Skeletal muscle tissue (tissue), 3 donors: ENCODE measurements at regions not wholly inside any gene's neighbourhood (a gene's known extent, or its start where the extent isn't known, plus 50 kb on each side); places are given as distances from the start of the nearest gene placed in this dataset.

Source experiments
- H3K27ac ChIP-seq: one replicate; pipeline ENCODE4 v1.7.0; 2013; ENCODE audit warnings: mild to moderate bottlenecking, low read depth, low read length, inconsistent platforms
- H3K27me3 ChIP-seq, 3 donors: one replicate each; pipeline ENCODE4 v1.7.0; 2013; ENCODE audit warnings: low read length in 3 of 3; ENCODE audit not compliant: control insufficient read depth in 3 of 3, insufficient read depth in 3 of 3
- H3K36me3 ChIP-seq, 3 donors: one replicate each; pipeline ENCODE4 v1.7.0; 2013; ENCODE audit warnings: low read length in 3 of 3; ENCODE audit not compliant: control insufficient read depth in 3 of 3, insufficient read depth in 3 of 3
- H3K4me1 ChIP-seq, 3 donors: one replicate each; pipeline ENCODE4 v1.7.0; 2013; ENCODE audit warnings: low read length in 3 of 3, mild to moderate bottlenecking in 3 of 3; ENCODE audit not compliant: control insufficient read depth in 3 of 3, insufficient read depth in 3 of 3
- H3K4me3 ChIP-seq, 3 donors: one replicate each; pipeline ENCODE4 v1.7.0; 2013; ENCODE audit warnings: low read length in 3 of 3
- H3K9ac ChIP-seq, 3 donors: one replicate each; pipeline ENCODE4 v1.7.0; 2013; ENCODE audit warnings: low read length in 3 of 3, mild to moderate bottlenecking in 3 of 3, moderate library complexity in 2 of 3, low read depth in 1 of 3
- H3K9me3 ChIP-seq, 3 donors: one replicate each; pipeline ENCODE4 v1.7.0; 2013; ENCODE audit warnings: low read length in 3 of 3; ENCODE audit not compliant: control insufficient read depth in 3 of 3
- donor health status: Osteomylitis.

DNA sequence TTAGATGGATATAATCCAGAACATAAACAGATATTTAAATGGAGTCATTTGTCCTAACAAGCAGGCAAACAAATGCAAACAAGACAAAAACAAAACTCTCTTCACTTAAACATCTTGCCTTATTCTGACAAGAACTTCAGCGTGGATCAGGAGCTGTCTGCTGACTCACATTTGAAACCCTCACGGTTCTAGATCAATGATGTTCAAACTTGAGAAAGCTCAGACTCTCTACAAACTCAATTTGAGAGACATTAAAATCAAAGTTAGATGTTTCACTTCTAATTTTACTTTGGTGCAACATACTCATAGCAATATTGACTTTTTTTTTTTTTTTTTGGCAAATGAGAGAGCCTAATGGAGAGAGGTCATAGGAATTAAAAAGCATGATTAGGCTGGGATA lies 362.8 kb upstream of the SLC14A2 start:
- no peaks in the 10 kb centered on the region for H3K9me3 ChIP-seq
- no peaks in the 10 kb centered on the region for H3K36me3 ChIP-seq
- no peaks in the 10 kb centered on the region for H3K27me3 ChIP-seq
- H3K4me3 ChIP-seq, result no peak overlapping the region
- no peak overlapping the region for H3K27ac ChIP-seq
- no peak overlapping the region for H3K9ac ChIP-seq
- peaks cover 18 to 27% (median 22%) of the 10 kb centered on the region in 3 donors for H3K4me1 ChIP-seq

DNA sequence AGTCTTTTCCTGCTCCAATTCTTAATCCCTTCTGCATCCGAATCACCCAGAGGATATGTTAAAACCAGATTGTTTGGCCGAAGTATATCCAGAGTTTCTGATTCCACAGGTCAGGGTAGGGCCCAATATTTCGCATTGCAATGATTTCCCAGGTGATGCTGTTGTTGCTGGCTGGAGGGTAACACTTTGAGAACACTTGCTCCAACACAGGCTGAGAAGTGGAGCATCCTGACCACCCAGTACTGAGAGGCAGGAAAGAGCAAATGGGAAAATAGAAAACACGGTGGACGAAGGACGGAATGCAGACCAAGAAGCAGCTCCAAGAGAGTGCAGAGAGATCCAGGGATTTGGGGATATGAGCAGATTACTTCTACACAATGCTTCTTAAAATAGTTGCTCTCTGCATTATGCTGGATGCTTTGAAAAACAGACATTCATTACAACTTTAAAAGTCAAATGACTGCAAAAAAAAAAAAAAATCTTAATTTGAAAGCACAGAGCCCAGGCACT lies 362.2 kb upstream of the SLC14A2 start:
- Histone ChIP-seq H3K4me3 (no peak overlapping the region), H3K27ac (no peak overlapping the region), H3K4me1 (peaks cover 14 to 21% (median 17%) of the 10 kb centered on the region in 3 donors), H3K27me3 (no peaks in the 10 kb centered on the region), H3K9me3 (no peaks in the 10 kb centered on the region), H3K36me3 (no peaks in the 10 kb centered on the region), H3K9ac (no peak overlapping the region)

DNA sequence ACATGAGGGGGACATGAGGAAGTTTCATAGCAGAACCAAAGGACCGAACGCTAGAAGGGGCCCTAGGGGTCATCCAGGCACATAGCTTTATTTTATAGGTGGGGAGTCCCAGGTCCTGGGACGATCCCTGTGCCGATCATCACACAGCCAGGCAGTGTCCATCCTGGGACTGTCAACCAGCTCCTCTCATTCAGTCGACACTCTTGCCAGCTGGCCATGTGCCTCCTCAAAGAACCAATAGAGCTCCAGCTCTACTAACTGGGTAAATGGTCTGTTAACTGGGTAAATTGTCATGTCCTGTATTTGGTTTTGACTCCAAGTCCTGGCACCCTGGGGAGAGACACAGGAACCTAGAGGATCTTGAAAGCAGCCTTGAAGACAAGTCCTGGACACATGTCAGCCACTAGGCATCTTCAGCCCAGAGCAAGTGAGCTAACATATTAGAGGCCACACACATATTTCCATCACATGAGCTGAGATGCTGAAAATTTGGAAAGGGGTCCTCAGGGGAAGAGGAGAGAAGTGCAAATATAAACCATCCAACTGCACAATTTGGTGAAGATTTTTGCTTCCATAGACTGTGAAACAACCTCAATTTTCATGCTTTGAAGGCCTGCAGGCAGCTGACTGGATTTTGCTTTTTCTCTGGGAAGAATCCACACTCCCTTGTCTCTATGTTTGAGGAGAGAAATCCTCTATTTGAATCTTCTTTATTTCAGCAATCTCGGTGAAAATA lies 361.1 kb upstream of the SLC14A2 start:
- no peak overlapping the region for H3K9ac ChIP-seq
- peaks cover 6 to 16% (median 8%) of the 10 kb centered on the region in 3 donors for H3K4me1 ChIP-seq
- no peak overlapping the region for H3K4me3 ChIP-seq
- H3K36me3 ChIP-seq, result no peaks in the 10 kb centered on the region
- H3K27ac ChIP-seq, result no peak overlapping the region
- H3K9me3 ChIP-seq, result no peaks in the 10 kb centered on the region
- no peaks in the 10 kb centered on the region for H3K27me3 ChIP-seq

DNA sequence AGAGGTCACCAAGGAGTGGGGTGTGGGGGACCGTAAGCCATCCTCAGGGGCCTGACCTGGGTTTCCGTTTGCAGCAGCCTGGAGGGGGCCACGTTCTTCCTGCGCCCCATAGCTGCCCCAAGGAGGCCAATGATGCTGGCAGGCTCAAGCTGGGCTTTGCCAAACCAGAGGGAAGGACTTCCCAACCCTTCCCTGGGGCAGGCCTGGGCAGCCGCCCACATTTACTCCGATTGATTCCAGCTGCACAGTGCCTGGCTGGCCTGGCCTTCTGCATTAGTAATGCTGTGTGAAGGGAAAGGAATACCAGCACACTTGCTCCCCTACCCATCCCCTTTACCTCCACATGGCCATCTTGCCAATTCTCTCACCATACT lies 360.6 kb upstream of the SLC14A2 start:
- no peaks in the 10 kb centered on the region for H3K27me3 ChIP-seq
- H3K4me1 ChIP-seq, result peaks cover 6 to 12% (median 8%) of the 10 kb centered on the region in 3 donors
- no peak overlapping the region for H3K9ac ChIP-seq
- H3K36me3 ChIP-seq, result no peaks in the 10 kb centered on the region
- H3K9me3 ChIP-seq, result no peaks in the 10 kb centered on the region
- H3K27ac ChIP-seq, result no peak overlapping the region
- no peak overlapping the region for H3K4me3 ChIP-seq

DNA sequence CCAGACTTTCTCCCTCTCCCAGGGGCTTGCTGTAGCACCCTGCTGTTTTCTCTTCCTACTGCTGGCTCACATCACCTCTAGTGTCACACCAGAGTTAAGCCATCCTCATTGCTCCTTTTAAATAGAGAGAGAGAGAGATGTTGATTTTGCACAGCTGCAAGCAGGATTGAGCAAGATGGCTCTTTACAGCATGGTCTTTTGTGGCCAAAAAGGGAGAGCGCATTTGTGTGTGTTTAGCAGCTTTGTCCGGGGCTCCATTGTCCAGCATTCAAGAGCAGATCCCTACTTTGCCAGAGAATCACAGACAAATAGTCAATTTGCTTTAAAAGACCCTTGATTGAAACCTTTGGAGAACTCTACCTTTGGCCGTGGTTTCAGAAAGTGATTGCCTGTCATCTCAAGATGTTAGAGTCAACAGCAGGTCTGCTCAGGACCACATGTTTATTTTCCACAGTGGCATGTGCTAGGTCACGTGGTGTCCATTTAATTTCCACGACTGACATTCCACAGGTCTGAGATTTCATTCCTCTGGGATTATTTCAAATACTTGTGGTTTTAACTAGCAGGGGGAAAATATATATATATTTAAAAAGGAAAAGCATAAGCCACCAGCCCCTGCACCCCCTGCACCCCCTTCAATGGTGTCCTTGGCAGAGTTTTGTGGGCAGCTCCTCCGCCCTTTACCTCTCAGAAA lies 359.9 kb upstream of the SLC14A2 start:
- H3K36me3 ChIP-seq, result no peaks in the 10 kb centered on the region
- H3K27me3 ChIP-seq, result no peaks in the 10 kb centered on the region
- H3K27ac ChIP-seq, result no peak overlapping the region
- no peak overlapping the region for H3K9ac ChIP-seq
- H3K9me3 ChIP-seq, result no peaks in the 10 kb centered on the region
- H3K4me1 ChIP-seq, result peaks cover 6 to 9% (median 8%) of the 10 kb centered on the region in 3 donors
- H3K4me3 ChIP-seq, result no peak overlapping the region

- no peaks in the 10 kb centered on the region for H3K9me3 ChIP-seq
- H3K27ac ChIP-seq, result no peak overlapping the region
- no peak overlapping the region for H3K9ac ChIP-seq
- H3K27me3 ChIP-seq, result no peaks in the 10 kb centered on the region
- H3K4me3 ChIP-seq, result no peak overlapping the region
- H3K4me1 ChIP-seq, result peaks cover 2 to 4% (median 3%) of the 10 kb centered on the region in 3 donors
- no peaks in the 10 kb centered on the region for H3K36me3 ChIP-seq
Observed at GRCh38 chr18:45260125-45260524, 355.2 kb upstream of the SLC14A2 start.

- H3K4me1 ChIP-seq, result no peaks in the 10 kb centered on the region
- no peaks in the 10 kb centered on the region for H3K36me3 ChIP-seq
- H3K27me3 ChIP-seq, result no peaks in the 10 kb centered on the region
- H3K9ac ChIP-seq, result no peak overlapping the region
- no peaks in the 10 kb centered on the region for H3K9me3 ChIP-seq
- H3K27ac ChIP-seq, result no peak overlapping the region
- no peak overlapping the region for H3K4me3 ChIP-seq
Observed at GRCh38 chr18:45266023-45266422, 349.3 kb upstream of the SLC14A2 start.

- Histone ChIP-seq H3K4me3 (no peak overlapping the region), H3K9ac (no peak overlapping the region), H3K27ac (no peak overlapping the region), H3K36me3 (no peaks in the 10 kb centered on the region), H3K9me3 (peaks cover 0 to 4% (median 0%) of the 10 kb centered on the region in 3 donors), H3K4me1 (no peaks in the 10 kb centered on the region), H3K27me3 (no peaks in the 10 kb centered on the region)
Observed at GRCh38 chr18:45267622-45268021, 347.7 kb upstream of the SLC14A2 start.

DNA sequence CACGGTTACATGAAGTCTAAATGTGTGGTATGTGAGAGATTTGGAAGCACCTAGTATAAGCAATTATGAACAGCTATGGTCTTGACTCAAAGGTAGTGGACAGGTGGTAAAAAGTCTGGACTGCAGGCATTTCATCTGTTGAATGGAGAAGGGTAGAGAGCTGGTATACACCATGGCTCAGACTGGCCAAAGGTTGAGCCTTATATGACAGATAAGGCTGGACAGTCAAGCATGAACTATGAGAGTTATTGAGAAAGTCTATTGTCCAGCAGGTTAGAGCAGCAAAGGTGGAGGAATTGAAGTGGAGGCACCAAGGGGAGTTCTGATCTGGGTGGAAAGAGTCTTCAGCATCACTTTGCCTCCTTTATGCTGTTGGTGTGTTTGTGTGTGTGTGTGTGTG lies 346.7 kb upstream of the SLC14A2 start:
- Histone ChIP-seq H3K9me3 (peaks cover 0 to 4% (median 0%) of the 10 kb centered on the region in 3 donors), H3K4me3 (no peak overlapping the region), H3K27ac (no peak overlapping the region), H3K9ac (no peak overlapping the region), H3K27me3 (no peaks in the 10 kb centered on the region), H3K4me1 (no peaks in the 10 kb centered on the region), H3K36me3 (no peaks in the 10 kb centered on the region)

DNA sequence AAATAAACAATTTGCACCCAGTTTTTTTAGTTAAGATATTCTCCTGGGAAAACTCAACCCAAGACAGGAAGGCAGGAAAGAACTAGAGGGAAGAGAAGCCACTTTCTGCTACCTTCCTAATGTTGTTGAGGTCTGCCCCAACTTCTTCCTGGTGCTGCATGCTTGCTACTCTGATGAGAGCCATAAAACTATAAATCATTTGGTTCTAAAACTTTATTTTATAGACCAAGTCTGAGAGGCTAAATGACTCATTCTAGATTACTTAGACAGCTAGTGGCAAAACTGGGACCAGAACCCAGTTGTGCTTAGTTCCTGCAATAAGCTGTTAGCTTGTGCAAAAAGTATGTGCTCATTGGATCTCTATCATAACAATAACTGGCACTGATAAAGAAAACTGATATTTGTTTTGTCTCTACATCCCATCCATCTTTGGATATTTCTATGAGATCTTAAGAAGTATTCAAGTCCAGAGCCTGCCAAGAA lies 344.9 kb upstream of the SLC14A2 start:
- H3K4me3 ChIP-seq, result no peak overlapping the region
- H3K4me1 ChIP-seq, result no peaks in the 10 kb centered on the region
- H3K36me3 ChIP-seq, result no peaks in the 10 kb centered on the region
- H3K27ac ChIP-seq, result no peak overlapping the region
- H3K9ac ChIP-seq, result no peak overlapping the region
- peaks cover 0 to 4% (median 0%) of the 10 kb centered on the region in 3 donors for H3K9me3 ChIP-seq
- H3K27me3 ChIP-seq, result no peaks in the 10 kb centered on the region
